ENCODE measurements at regions not wholly inside any gene's neighbourhood (a gene's known extent, or its start where the extent isn't known, plus 50 kb on each side); places are given as distances from the start of the nearest gene placed in this dataset.

DNA sequence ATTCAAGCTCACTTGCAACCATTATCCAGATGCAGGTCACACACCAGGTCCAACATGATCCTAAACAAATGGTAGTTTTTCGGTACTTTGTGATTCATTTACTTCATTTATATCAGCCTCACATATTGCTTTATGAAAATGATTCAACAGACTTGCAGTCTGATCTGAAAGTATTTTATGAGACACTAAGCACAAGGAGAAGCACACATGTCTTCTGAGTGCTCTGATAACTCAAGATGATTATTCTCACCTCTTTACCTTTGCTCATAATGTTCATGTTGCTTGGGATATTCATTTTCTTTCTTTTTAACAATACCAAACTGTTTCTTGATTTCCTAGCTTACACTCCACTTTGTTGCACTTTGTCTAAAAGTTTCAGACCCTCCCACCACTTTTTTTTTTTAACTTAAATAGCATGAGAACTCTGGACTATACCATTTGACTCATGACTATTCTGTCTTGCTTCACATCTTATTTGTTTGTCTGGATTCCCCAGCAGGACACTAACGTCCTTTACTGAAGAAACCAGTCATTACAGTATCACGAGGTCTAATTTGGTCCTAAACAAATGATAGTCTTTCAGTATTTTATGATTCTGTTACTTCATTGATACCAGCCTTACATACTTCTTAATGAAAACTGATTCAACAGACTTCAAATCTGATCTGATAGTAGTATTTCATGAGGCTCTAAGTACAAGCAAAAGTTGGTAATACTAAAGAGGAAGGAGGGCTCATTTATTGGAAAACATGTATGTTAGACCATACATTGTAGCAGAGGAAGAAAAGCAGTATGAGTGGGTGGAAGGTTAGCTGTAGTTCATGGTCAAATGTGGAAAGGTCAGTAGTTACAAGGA lies 171.8 kb upstream of the AHR start:
- DNase-seq (ENCODE audit: low read depth in 1 of 2, low spot score in 1 of 2) = no peak

DNA sequence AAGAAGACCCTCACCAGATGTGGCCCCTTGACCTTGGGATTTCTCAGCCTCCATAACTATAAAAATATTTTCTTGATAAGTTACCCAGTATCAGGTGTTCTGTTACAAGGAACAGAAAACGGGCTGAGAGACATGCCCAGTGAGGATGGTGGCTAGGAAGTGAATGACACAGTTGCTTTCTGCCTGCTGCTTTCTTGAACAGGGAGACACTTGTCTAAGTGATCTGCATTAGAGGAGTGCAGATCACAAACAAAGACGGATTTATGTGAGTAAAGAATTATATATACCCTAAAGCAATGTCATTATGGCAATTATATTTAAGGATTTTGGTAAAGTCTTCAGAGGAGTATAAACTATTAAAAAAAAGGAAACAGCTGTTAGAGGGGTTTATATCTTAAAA lies 169.2 kb upstream of the AHR start:
- no peak for DNase-seq (ENCODE audit: low read depth in 1 of 2, low spot score in 1 of 2)

DNA sequence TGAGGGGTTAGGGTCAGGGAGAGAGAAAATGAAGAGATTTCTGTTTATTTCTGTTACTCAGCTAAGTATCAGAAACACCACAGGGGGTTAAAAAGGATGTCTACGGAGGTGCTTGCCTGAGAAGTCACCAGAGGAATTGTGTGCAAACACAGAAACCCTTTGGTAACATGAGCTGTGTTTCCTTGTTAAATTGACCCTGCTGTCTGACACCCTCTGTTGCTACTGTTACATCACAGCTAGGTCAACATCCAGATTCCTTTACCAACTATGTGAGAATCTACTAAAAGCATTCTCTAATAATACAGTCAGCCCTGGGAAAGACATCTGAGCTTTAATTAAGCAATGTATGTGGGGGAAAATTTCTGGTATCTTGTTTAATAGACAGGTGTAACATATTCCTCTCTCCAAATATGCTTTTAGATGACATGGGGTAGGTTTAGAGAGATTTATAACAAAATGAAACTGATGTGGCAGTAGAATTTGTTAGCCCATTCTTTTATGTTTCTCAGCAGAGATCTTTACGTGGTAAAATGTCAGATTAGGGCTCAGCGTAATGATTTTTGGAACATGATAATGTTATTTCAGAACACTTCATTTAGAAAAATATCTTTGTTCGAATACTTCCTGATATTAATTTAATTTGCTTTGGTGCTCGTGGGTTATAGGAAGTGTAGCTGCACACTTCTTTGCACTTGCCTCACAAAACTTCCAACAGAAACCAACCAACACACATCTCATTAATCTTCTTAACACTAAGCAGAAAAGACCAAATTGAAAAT lies 168.0 kb upstream of the AHR start:
- no peak for DNase-seq (ENCODE audit: low read depth in 1 of 2, low spot score in 1 of 2)

- no peak for DNase-seq (ENCODE audit: low read depth in 1 of 2, low spot score in 1 of 2)
These were observed 167.4 kb upstream of the AHR start for GRCh38 chr7:17131060-17131345.

- DNase-seq (ENCODE audit: low read depth in 1 of 2, low spot score in 1 of 2) = no peak
These were observed 166.3 kb upstream of the AHR start for GRCh38 chr7:17131983-17132655.

DNA sequence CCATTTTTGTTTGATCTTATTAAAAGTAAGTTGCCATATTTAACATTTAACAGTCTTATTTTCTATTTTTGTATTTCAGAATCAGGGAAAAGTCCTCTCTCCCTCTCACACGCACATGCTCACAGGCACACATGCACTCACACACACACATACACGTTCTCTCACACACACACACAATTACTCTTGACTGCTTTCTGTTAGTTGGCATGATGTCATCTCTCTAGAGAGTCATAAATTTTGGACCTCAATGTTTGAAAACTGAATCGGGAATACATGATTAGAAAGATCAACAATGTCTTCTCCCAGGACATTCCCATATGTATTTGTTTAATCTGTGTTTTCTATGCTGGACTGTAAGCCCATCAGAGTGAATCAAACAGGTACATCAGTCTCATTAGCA lies 165.7 kb upstream of the AHR start:
- DNase-seq (ENCODE audit: low read depth in 1 of 2, low spot score in 1 of 2) = no peak

- DNase-seq (ENCODE audit: low read depth in 1 of 2, low spot score in 1 of 2) = no peak
These were observed 164.5 kb upstream of the AHR start for GRCh38 chr7:17133977-17134376.

GRCh38 chr7:17134786-17135185 lies 163.7 kb upstream of the AHR start:
- DNase-seq (ENCODE audit: low read depth in 1 of 2, low spot score in 1 of 2) = no peak

DNA sequence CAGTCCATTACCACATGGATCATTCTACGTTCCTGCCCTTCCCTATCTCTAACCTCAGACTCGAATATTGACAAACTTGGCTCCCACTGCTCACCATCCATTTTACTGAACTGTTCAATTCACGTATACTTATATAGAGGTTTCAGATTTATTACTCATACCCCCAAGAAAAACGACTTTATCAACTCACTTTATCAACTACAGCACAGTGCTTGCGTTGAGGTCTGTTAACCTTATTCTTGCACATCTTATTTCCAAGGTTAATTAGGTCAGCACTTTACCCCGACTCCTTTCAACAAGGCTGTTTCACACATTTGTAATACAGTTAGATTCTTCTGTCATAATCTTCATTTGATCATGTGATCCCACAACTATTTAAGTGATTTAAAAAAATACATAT lies 162.3 kb upstream of the AHR start:
- no peak for DNase-seq (ENCODE audit: low read depth in 1 of 2, low spot score in 1 of 2)

DNA sequence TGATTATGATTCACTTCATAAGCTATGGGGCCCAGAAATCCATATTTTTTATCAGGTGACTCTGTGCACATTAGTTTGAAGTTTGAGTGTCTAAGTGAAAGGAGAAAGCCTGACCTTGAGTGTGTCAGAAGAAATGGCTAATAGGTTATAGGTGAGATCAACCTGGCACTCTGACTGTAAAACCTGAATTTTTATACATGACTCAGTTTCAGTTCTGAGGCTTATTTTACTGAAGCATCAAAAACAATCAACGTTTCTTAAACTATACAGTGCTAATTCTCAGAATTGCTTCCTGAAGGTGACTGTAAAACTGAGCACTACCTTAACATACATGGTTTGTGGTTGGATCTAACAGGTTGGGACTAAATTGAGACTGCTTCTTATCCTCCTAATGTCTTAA lies 159.4 kb upstream of the AHR start:
- DNase-seq (ENCODE audit: low read depth in 1 of 2, low spot score in 1 of 2) = no peak

DNA sequence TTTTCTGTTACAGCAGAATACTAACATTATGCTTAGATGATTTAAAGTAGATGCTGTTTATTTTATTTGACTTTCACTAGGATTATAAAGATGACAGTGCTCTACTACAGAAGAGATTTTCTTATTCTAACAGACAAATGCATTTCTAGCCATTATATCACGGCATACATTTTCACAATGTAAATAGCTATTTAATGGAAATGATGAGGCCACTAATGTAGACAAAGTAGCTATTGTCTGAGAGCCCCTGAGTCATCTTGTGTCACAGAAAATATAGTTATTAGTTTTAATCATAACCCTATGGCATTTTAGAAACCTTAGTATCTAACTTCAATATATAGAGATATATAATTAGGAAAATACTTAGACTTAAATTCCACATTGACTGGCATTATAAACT lies 158.0 kb upstream of the AHR start:
- DNase-seq (ENCODE audit: low read depth in 1 of 2, low spot score in 1 of 2) = no peak

GRCh38 chr7:17142831-17143541 lies 155.5 kb upstream of the AHR start:
- DNase-seq (ENCODE audit: low read depth in 1 of 2, low spot score in 1 of 2) = no peak

DNA sequence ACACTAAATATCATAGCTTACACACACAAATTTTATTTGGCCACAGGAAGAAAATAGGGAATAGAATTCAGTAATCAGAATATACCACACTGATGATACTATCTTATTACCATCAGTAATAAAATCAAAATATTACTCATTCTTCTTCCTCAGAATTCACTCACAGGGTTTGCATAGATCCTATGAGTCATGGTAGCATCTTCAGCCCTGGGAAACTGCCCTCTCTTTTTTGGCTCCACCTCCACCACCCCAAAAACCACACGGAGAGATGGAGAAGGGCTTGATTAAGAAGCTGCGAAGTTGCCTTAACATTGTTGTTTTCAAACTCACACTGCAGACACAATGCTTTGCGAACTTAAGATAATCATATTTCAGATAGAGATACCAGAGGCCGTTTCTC lies 154.1 kb upstream of the AHR start:
- DNase-seq (ENCODE audit: low read depth in 1 of 2, low spot score in 1 of 2) = peak; percentile 8 to 17

- no peak for DNase-seq (ENCODE audit: low read depth in 1 of 2, low spot score in 1 of 2)
These were observed 151.8 kb upstream of the AHR start for GRCh38 chr7:17146621-17147020.

DNA sequence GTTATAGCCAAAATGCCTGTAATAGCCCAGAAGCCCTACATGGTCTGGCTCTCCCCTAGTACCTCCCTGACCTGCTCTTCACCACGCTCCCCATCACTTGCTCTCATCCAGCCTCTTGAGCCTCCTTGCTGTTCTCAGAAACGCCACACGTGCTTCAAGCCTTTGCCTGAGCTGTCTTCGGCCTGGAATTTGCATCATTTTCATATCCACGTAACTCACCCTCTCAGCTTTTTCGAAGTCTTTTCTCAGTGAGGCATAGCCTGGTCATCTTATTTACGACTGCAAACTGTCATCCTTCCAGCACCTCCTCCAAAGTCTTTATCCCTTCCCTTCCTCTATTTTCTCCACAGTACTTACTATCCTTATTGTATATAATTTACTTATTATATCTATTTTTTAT lies 151.0 kb upstream of the AHR start:
- DNase-seq (ENCODE audit: low read depth in 1 of 2, low spot score in 1 of 2) = no peak

DNA sequence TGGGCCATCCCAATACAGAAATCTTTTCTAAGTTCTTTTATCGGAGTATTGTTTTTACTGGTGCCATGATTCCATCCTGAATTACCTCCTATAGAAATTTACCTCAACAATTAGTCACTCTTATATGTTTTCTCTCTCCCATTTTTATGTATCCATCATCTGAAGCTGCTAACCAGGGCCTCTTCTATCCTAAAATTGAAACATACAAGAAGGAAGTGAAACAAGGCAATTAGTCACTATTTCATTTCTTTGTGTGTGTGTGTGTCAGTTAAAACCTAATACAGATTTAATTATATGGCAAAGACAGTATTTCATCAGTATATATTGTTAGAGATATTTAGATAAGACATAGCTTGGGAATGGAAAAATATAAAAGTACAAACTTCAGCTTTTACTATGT lies 148.4 kb upstream of the AHR start:
- no peak for DNase-seq (ENCODE audit: low read depth in 1 of 2, low spot score in 1 of 2)

- no peak for DNase-seq (ENCODE audit: low read depth in 1 of 2, low spot score in 1 of 2)
These were observed 145.7 kb upstream of the AHR start for GRCh38 chr7:17152721-17153120.

DNA sequence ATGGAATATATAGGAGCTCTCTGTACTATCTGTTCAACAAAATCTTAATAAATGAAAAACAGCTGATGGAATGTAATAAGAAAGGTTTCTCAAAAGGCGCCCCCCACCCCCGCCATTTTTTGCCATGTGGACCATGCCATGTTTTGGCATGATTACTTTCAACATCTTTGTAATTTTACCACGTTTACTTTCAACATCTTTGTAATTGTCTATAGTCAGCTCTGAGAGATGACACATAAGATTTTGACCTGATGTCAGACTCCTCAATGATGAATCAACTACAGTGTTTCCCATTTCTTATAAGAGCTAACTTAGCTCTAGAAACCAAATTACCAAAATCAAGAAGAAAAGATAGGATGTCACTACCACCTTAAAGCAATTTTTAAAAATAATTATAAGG lies 144.9 kb upstream of the AHR start:
- peak in 1 of 2 donors; percentile 18 for DNase-seq (ENCODE audit: low read depth in 1 of 2, low spot score in 1 of 2)

GRCh38 chr7:17155529-17155928 lies 142.9 kb upstream of the AHR start:
- DNase-seq (ENCODE audit: low read depth in 1 of 2, low spot score in 1 of 2) = no peak

GRCh38 chr7:17158261-17158660 lies 140.2 kb upstream of the AHR start:
- DNase-seq (ENCODE audit: low read depth in 1 of 2, low spot score in 1 of 2) = no peak

GRCh38 chr7:17159500-17160037 lies 138.9 kb upstream of the AHR start:
- no peak for DNase-seq (ENCODE audit: low read depth in 1 of 2, low spot score in 1 of 2)

Data from stimulated activated CD4-positive, alpha-beta T cell treated with anti-CD3 and anti-CD28 coated beads, Interleukin-15, amount 100 ng/mL, for 1 hour (primary cell).